HCT116 (cell line): ENCODE measurements at regions not wholly inside any gene's neighbourhood (a gene's known extent, or its start where the extent isn't known, plus 50 kb on each side); places are given as distances from the start of the nearest gene placed in this dataset.

Source experiments
- ATAC-seq: fragments of 200-7000 bp; cut with Tn5 transposase; 2 replicates; pipeline ENCODE4 v1.9.1; 2020; ENCODE audit warnings: mild to moderate bottlenecking, moderate library complexity
- BruUV-seq: library from RNA; stranded (reverse); fragments of 400-500 nt; replicated peaks from 2 replicates; lab custom pipeline; 2021; lab: Mats Ljungman, UMichigan
- CTCF ChIA-PET: fragments of 300-600 bp; sonication (Branson Sonifier 250); formaldehyde crosslinking; loops from one replicate; lab custom pipeline; 2021; ENCODE audit warnings: antibody characterized with exemption; lab: Charles Lee
- POLR2A ChIA-PET: fragments of 300-600, 350-600 bp; sonication (Branson Sonifier 250); formaldehyde crosslinking; loops from one replicate; lab custom pipeline; 2021; ENCODE audit warnings: antibody characterized with exemption; lab: Charles Lee
- RAD21 ChIA-PET, 2 experiments: fragments of 300-600 bp; sonication (Branson Sonifier 250); formaldehyde crosslinking; loops; one replicate each; lab custom pipeline; 2023; ENCODE audit warnings: low total read pairs in 2 of 2; ENCODE audit not compliant: uncharacterized antibody in 2 of 2, unreplicated experiment in 2 of 2, low non-redundant PET in 1 of 2; lab: Charles Lee
- DNase-seq: peaks from one replicate; pipeline ENCODE4 v3.0.0-alpha.2; 2010; ENCODE audit warnings: low read depth, low spot score
- H2AFZ ChIP-seq: fragments of 200-600 bp; shearing (Covaris generic), sonication (generic); 2 replicates; pipeline ENCODE4 v1.6.1; 2017; ENCODE audit warnings: low read depth, mixed run types, mixed read lengths, antibody characterized with exemption, low read length; ENCODE audit not compliant: poor library complexity, severe bottlenecking
- H3K27ac ChIP-seq: 2 replicates; pipeline ENCODE4 v1.5.1; 2012; ENCODE audit warnings: low read depth, low read length
- H3K27me3 ChIP-seq: fragments of 200-600 bp; sonication (generic); 2 replicates; pipeline ENCODE4 v1.6.1; 2016; ENCODE audit warnings: mixed run types, low read length, mixed read lengths; ENCODE audit not compliant: insufficient read depth
- H3K36me3 ChIP-seq, 2 experiments: fragments of 200-500 bp in 1 of 2; fragments of 200-600 bp in 1 of 2; sonication (Bioruptor generic) in 1 of 2; sonication (generic) in 1 of 2; 2 replicates each; pipeline versions ENCODE4 v1.5.1 to v1.6.1; 2014 to 2016; ENCODE audit warnings: low read length in 2 of 2, inconsistent platforms in 1 of 2, mixed read lengths in 1 of 2, mixed run types in 1 of 2; ENCODE audit not compliant: insufficient read depth in 2 of 2, control insufficient read depth in 1 of 2
- H3K4me1 ChIP-seq, 2 experiments: fragments of 200-600 bp in 1 of 2; sonication (generic) in 1 of 2; 2 replicates each; pipeline versions ENCODE4 v1.5.1 to v1.6.1; 2012 to 2017; ENCODE audit warnings: low read length in 2 of 2, inconsistent platforms in 1 of 2, mild to moderate bottlenecking in 1 of 2, mixed read lengths in 1 of 2, mixed run types in 1 of 2, moderate library complexity in 1 of 2; ENCODE audit not compliant: insufficient read depth in 2 of 2, control insufficient read depth in 1 of 2
- H3K4me2 ChIP-seq: fragments of 200-600 bp; sonication (generic); 2 replicates; pipeline ENCODE4 v1.6.1; 2017; ENCODE audit warnings: mixed run types, low read length, mixed read lengths
- H3K4me3 ChIP-seq, 2 experiments: fragments of 200-600 bp in 1 of 2; sonication (generic) in 1 of 2; replicated peaks in 1 of 2; 2 replicates each; pipeline ENCODE4 v1.5.1; 2011 to 2016; ENCODE audit warnings: low read length in 2 of 2, control low read depth in 1 of 2, low read depth in 1 of 2, mild to moderate bottlenecking in 1 of 2, mixed read lengths in 1 of 2, mixed run types in 1 of 2
- H3K79me2 ChIP-seq: fragments of 200-600 bp; sonication (generic); 2 replicates; pipeline ENCODE4 v1.6.1; 2017; ENCODE audit warnings: mild to moderate bottlenecking, mixed run types, low read length, moderate library complexity, mixed read lengths; ENCODE audit not compliant: insufficient read depth
- H3K9ac ChIP-seq: fragments of 200-600 bp; sonication (generic); 2 replicates; pipeline ENCODE4 v1.6.1; 2016; ENCODE audit warnings: low read length, mixed read lengths
- H3K9me2 ChIP-seq: fragments of 200-600 bp; sonication (generic), shearing (Covaris generic); 2 replicates; pipeline ENCODE4 v1.6.1; 2017; ENCODE audit warnings: mixed run types, mild to moderate bottlenecking, moderate library complexity; ENCODE audit not compliant: insufficient read depth
- H3K9me3 ChIP-seq, 2 experiments: fragments of 200-500 bp in 1 of 2; fragments of 200-600 bp in 1 of 2; sonication (Bioruptor generic) in 1 of 2; sonication (generic) in 1 of 2; 2 replicates each; pipeline ENCODE4 v1.6.1; 2014 to 2017; ENCODE audit warnings: low read length in 2 of 2, mixed read lengths in 2 of 2, inconsistent platforms in 1 of 2, low read depth in 1 of 2, mild to moderate bottlenecking in 1 of 2, mixed run types in 1 of 2, moderate library complexity in 1 of 2; ENCODE audit not compliant: control insufficient read depth in 1 of 2, insufficient read depth in 1 of 2
- H4K20me1 ChIP-seq: fragments of 200-600 bp; sonication (generic), shearing (Covaris generic); 2 replicates; pipeline ENCODE4 v1.6.1; 2017; ENCODE audit warnings: mixed run types, mild to moderate bottlenecking, moderate library complexity; ENCODE audit not compliant: insufficient read depth
- ATF3 ChIP-seq: IDR thresholded peaks from 2 replicates; pipeline ENCODE4 v1.6.1; 2012
- CBX3 ChIP-seq: IDR thresholded peaks from 2 replicates; pipeline ENCODE4 v1.6.1; 2012; ENCODE audit warnings: low read depth
- CEBPB ChIP-seq: IDR thresholded peaks from 2 replicates; pipeline ENCODE4 v1.6.1; 2012; ENCODE audit warnings: low read depth
- ELF1 ChIP-seq: IDR thresholded peaks from 2 replicates; pipeline ENCODE4 v1.6.1; 2012; ENCODE audit warnings: low read depth, borderline replicate concordance
- EZH2 ChIP-seq: fragments of 200-600 bp; sonication (generic); IDR thresholded peaks from 2 replicates; pipeline ENCODE4 v1.6.1; 2017; ENCODE audit warnings: antibody characterized with exemption, mixed run types
- EZH2phosphoT487 ChIP-seq: fragments of 200-600 bp; IDR thresholded peaks from 2 replicates; pipeline ENCODE4 v1.6.1; 2018; ENCODE audit warnings: antibody characterized with exemption, borderline replicate concordance
- FOSL1 ChIP-seq: IDR thresholded peaks from 2 replicates; pipeline ENCODE4 v1.6.1; 2012; ENCODE audit warnings: low read depth
- JUND ChIP-seq: IDR thresholded peaks from 2 replicates; pipeline ENCODE4 v1.6.1; 2012
- MAX ChIP-seq: IDR thresholded peaks from 2 replicates; pipeline ENCODE4 v1.6.1; 2012
- POLR2AphosphoS5 ChIP-seq: IDR thresholded peaks from 2 replicates; pipeline ENCODE4 v1.6.1; 2011; ENCODE audit warnings: mild to moderate bottlenecking, low read depth, low read length, moderate library complexity
- RAD21 ChIP-seq: IDR thresholded peaks from 2 replicates; pipeline ENCODE4 v1.6.1; 2012; ENCODE audit warnings: low read depth, mild to moderate bottlenecking
- SIN3A ChIP-seq: IDR thresholded peaks from 2 replicates; pipeline ENCODE4 v1.6.1; 2012; ENCODE audit warnings: low read depth
- SRF ChIP-seq: IDR thresholded peaks from 2 replicates; pipeline ENCODE4 v1.6.1; 2012; ENCODE audit warnings: low read depth
- TCF7L2 ChIP-seq: IDR thresholded peaks from 2 replicates; pipeline ENCODE4 v1.7.0; 2011; ENCODE audit warnings: borderline replicate concordance, inconsistent platforms; ENCODE audit not compliant: insufficient read depth, insufficient read length; ENCODE audit errors: extremely low read depth
- YY1 ChIP-seq: IDR thresholded peaks from 2 replicates; pipeline ENCODE4 v1.6.1; 2011; ENCODE audit warnings: low read length, low read depth, moderate library complexity, mild to moderate bottlenecking; ENCODE audit not compliant: insufficient replicate concordance; ENCODE audit errors: extremely low read depth
- ZBTB33 ChIP-seq: IDR thresholded peaks from 2 replicates; pipeline ENCODE4 v1.6.1; 2011; ENCODE audit warnings: mild to moderate bottlenecking, low read length, moderate library complexity; ENCODE audit not compliant: insufficient replicate concordance; ENCODE audit errors: extremely low read depth
- ZFX ChIP-seq: fragments of 450-650 bp; IDR thresholded peaks from 2 replicates; pipeline ENCODE4 v1.6.1; 2017
- ZNF274 ChIP-seq: fragments of 200-500 bp; sonication (Bioruptor generic); IDR thresholded peaks from 2 replicates; pipeline ENCODE4 v1.6.1; 2014; ENCODE audit warnings: mild to moderate bottlenecking, low read depth, low read length, inconsistent platforms
- intact Hi-C: fragments of 100-400 bp; cut with micrococcal nuclease; formaldehyde crosslinking; loops from 2 replicates; pipeline ENCODE4 v1.10.0; 2022
- TF ChIP-seq, protein P1 (sequence below), 3 experiments: fragments of 200-600 bp in 1 of 3; sonication (generic) in 1 of 3; IDR thresholded peaks in 2 of 3; conservative IDR thresholded peaks in 1 of 3; 2 replicates each; pipeline ENCODE4 v1.5.1; 2012 to 2017; ENCODE audit warnings: low read depth in 2 of 3, low read length in 2 of 3, antibody characterized with exemption in 1 of 3, borderline replicate concordance in 1 of 3, control low read depth in 1 of 3, mild to moderate bottlenecking in 1 of 3, mixed read lengths in 1 of 3, mixed run types in 1 of 3, moderate library complexity in 1 of 3; ENCODE audit not compliant: insufficient read depth in 1 of 3

- no peak for TF ChIP-seq MAX
- no peak for TF ChIP-seq ZBTB33
- no peak for TF ChIP-seq TCF7L2
Observed at GRCh38 chr19:46958532-46958931, 61.1 kb upstream of the NPAS1 start (continued).

- H3K27ac ChIP-seq = no peak overlapping the region
- H3K36me3 ChIP-seq = no peaks in the 10 kb centered on the region
- H3K4me2 ChIP-seq = no peak overlapping the region
- POLR2A ChIA-PET = no interaction called here
- H3K9ac ChIP-seq = no peak overlapping the region
- peaks cover 0 to 17% of the 10 kb centered on the region in 2 experiments; a peak in 2 of 4 replicates for H3K4me1 ChIP-seq
- BruUV-seq = no TSS peak
- DNase-seq (no peak), ATAC-seq (no peak)
- peaks cover 25% of the 10 kb centered on the region for H3K79me2 ChIP-seq
- no peaks in the 10 kb centered on the region for H3K27me3 ChIP-seq
- no peaks in the 10 kb centered on the region for H3K9me2 ChIP-seq
- no peak overlapping the region for H3K4me3 ChIP-seq
- RAD21 ChIA-PET = no interaction called here
- no peaks in the 10 kb centered on the region for H4K20me1 ChIP-seq
- CTCF ChIA-PET = no interaction called here
- intact Hi-C loops = no loop called here
- H2AFZ ChIP-seq = no peak overlapping the region
- H3K9me3 ChIP-seq = no peaks in the 10 kb centered on the region
- TF ChIP-seq RAD21 = no peak
- TF ChIP-seq SRF = no peak
- no peak for TF ChIP-seq FOSL1
- TF ChIP-seq ZFX = no peak
- TF ChIP-seq CBX3 = no peak
- no peak for TF ChIP-seq MAX
- TF ChIP-seq SIN3A = no peak
- TF ChIP-seq ZNF274 = no peak
- TF ChIP-seq ZBTB33 = no peak
- TF ChIP-seq, protein P1, sequence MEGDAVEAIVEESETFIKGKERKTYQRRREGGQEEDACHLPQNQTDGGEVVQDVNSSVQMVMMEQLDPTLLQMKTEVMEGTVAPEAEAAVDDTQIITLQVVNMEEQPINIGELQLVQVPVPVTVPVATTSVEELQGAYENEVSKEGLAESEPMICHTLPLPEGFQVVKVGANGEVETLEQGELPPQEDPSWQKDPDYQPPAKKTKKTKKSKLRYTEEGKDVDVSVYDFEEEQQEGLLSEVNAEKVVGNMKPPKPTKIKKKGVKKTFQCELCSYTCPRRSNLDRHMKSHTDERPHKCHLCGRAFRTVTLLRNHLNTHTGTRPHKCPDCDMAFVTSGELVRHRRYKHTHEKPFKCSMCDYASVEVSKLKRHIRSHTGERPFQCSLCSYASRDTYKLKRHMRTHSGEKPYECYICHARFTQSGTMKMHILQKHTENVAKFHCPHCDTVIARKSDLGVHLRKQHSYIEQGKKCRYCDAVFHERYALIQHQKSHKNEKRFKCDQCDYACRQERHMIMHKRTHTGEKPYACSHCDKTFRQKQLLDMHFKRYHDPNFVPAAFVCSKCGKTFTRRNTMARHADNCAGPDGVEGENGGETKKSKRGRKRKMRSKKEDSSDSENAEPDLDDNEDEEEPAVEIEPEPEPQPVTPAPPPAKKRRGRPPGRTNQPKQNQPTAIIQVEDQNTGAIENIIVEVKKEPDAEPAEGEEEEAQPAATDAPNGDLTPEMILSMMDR (IDR thresholded peaks at IDR 0.05 in 2 of 3, conservative IDR thresholded peaks at IDR 0.05 in 1 of 3; ENCODE audit: borderline replicate concordance in 1 of 3, insufficient read depth in 1 of 3, low read depth in 2 of 3, low read length in 2 of 3) = no peak
- no peak for TF ChIP-seq ATF3
- no peak for TF ChIP-seq EZH2phosphoT487
- TF ChIP-seq YY1 = no peak
- no peak for TF ChIP-seq ELF1
- no peak for TF ChIP-seq JUND
- TF ChIP-seq EZH2 = no peak
- TF ChIP-seq CEBPB = no peak
- no peak for TF ChIP-seq POLR2AphosphoS5
Observed at GRCh38 chr19:46959894-46960556, 59.6 kb upstream of the NPAS1 start.
